Cerebellar cortex (tissue), 1 donor: ENCODE measurements at regions not wholly inside any gene's neighbourhood (a gene's known extent, or its start where the extent isn't known, plus 50 kb on each side); places are given as distances from the start of the nearest gene placed in this dataset.

Experiments
- DNase-seq: peaks from one replicate; pipeline ENCODE4 v3.0.0-alpha.2; 2015; ENCODE audit warnings: low spot score

DNA sequence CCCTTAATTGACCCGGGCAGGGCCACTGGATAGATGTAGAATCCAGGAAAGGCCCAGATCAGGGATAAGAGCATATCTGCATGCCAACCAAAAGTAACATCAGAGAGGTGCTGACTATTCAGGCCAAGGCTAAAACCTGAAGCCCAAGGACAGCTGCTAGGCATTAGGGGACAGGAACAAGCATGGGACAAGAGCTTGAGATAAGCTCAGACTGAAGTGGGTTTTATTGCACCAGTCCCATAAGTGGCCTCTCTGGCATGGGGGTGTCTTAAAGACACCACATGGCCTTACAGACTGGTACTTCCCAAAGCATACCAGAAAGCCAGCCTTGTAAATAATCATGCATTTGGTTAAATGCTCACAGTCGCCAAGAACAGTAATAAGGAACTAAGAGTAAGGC lies 376.1 kb downstream of the FBXW7 start:
- no peak for DNase-seq

- no peak for DNase-seq
Observed at GRCh38 chr4:152158225-152158624, 377.7 kb downstream of the FBXW7 start.

- DNase-seq, result no peak
Observed at GRCh38 chr4:152157629-152158028, 378.3 kb downstream of the FBXW7 start.

- DNase-seq, result no peak
Observed at GRCh38 chr4:152156442-152156841, 379.4 kb downstream of the FBXW7 start.

DNA sequence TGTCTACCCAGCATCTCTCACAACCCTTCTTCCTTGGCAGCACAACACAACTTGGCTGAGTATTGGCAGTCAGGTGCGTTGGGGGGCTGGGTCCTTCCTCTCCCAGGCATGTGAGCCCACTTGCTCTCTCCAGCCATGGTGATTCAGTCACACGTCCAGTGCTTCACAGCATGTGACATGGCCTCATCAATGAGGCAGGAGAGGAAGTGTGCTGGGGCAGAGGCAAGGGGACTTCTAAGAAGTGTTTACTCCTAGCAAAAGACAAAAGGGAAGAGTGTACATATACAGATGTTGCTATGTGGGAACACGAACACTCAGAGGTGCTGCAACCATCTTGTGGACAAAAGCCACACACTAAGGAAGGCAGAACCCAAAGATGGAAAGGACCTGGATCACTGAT lies 380.8 kb downstream of the FBXW7 start:
- no peak for DNase-seq

- no peak for DNase-seq
Observed at GRCh38 chr4:152154433-152154832, 381.5 kb downstream of the FBXW7 start.

GRCh38 chr4:152153476-152154270 lies 382.2 kb downstream of the FBXW7 start:
- no peak for DNase-seq

- no peak for DNase-seq
Observed at GRCh38 chr4:152150214-152150613, 385.7 kb downstream of the FBXW7 start.

GRCh38 chr4:152149745-152150144 lies 386.1 kb downstream of the FBXW7 start:
- DNase-seq, result no peak

- peak; percentile 10 for DNase-seq
Observed at GRCh38 chr4:152148057-152148456, 387.2 kb upstream of the GATB start.

GRCh38 chr4:152146244-152146643 lies 385.4 kb upstream of the GATB start:
- no peak for DNase-seq

DNA sequence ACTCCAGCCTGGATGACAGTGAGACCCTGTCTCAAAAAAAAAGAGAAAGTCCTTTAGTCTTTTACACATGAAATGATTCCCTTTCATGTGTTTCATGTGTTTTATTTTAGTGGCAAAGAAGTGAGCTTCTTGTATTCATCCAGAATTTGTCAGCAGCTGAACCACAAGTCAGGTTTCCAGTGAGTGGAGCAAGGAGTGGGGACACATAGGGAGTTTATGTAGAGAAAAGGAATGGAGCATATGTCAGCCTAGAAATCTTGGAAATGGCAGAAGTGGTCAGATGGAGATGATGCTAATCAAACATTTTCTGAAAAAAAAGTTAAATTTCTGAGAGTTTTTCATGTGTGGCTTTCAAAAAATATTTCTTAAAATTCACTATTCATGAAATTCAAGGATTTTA lies 383.0 kb upstream of the GATB start:
- DNase-seq, result no peak

- DNase-seq, result peak; percentile 13
Observed at GRCh38 chr4:152138451-152138850, 377.6 kb upstream of the GATB start.

DNA sequence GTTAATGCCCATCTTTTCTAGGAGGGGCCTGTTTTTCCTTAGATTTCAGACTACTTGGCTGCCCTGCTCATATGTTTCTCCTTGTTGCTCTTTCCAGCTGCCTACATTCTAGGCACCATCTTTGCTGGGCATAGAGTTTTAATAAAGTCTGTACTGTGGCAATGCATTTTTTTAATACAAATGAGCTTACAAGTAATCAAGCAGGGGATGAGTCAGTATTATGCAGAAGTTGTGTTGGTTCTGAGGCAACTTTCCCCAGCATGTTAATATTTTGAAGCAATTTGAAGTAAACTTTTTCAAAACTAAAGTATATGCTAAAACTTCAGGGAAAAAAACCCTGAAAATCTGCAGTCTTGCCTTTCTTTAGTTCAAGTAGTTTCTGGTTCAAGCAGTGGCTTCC lies 372.0 kb upstream of the GATB start:
- DNase-seq, result no peak

- no peak for DNase-seq
Observed at GRCh38 chr4:152128356-152128755, 367.5 kb upstream of the GATB start.

DNA sequence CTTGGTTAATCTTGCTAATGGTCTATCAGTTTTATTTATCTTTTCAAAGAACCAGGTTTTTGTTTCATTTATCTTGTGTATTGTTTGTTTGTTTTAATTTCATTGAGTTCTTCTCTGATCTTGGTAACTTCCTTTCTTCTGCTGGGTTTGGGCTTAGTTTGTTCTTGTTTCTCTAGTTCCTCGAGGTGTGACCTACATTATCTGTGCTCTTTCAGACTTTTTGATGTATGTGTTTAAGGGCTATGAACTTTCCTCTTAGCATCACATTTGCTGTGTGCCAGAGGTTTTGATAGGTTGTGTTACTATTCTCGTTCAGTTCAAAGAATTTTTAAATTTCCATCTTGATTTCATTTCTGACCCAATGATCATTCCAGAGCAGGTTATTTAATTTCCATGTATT lies 365.4 kb upstream of the GATB start:
- no peak for DNase-seq

DNA sequence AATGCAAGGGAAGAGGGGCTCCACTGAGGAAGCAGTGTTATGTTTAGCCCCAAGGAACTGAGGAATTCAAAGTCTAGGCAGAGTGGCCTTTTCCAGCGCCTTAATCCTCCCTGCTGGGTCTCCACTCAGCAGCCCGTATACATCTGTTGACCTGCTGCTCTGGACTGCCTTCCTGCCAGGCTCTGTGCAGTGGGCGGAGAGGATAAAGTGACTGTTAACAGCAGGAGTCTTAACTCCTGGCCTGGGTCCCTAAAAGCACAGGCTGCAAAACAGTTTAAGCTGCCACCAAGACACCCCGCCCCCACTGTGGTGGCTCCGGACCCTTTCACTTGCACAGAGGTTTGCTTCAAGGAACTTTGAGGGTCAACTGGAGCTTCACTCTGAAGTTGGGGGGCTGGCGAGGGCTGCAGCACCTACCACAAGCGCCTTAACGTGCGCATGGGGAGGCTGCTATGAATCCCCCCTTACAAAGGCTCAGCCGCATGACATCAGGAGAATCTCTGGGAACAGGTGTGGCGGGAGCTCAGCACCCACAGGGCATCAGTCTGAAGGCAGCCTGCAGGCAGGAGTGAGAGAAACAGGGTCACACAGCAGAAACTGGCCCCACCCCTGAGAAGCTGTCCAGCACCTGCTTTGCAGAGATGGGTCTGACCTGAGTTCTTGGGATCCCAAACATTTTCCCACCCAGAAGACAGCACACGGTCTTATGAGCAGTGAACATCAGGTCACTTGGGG lies 358.2 kb upstream of the GATB start:
- DNase-seq, result no peak

GRCh38 chr4:152117933-152118507 lies 357.2 kb upstream of the GATB start:
- DNase-seq, result peak; percentile 65

GRCh38 chr4:152117520-152117919 lies 356.7 kb upstream of the GATB start:
- peak; percentile 79 for DNase-seq

- no peak for DNase-seq
Observed at GRCh38 chr4:152117054-152117453, 356.2 kb upstream of the GATB start.

- no peak for DNase-seq
Observed at GRCh38 chr4:152115794-152116193, 355.0 kb upstream of the GATB start.

DNA sequence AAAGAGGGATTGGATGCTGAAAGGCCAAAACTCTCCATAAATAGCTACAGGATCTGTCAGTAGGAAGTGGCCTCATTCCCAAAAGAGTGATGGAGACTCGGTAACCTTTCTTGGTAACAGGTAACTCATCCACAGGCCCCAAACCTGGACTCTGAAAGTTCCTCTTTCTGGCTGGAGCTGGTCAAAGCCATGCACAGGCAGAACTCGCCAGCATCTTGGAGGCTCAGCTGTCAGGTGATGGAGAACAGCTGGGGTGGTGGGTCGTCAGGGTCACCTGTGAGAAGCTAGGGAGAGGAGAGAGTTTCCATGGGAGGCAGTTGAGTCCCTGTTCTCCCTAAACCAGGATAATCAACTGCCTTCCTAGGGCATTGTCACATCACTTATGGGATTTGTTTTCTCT lies 354.3 kb upstream of the GATB start:
- no peak for DNase-seq

DNA sequence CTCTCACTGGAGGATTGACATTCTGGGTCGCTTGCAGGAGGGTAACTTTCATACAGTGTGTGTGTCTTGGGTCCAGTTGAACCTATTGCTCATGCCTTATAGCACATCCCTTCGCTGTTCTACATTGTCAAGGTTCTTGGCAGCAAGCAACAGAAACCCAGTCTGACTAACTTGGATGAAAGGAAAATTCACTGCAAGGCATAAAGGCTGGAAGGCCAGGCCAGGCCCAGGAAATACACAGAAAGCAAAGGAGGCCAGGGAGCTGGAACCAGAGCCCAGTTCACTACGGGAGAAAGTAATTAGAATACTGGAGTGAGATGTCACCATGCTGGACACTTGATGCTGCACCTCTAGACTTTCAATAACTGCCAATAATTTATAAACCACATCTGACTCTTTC lies 353.8 kb upstream of the GATB start:
- DNase-seq, result peak; percentile 44
